ENCODE measurements at regions not wholly inside any gene's neighbourhood (a gene's known extent, or its start where the extent isn't known, plus 50 kb on each side); places are given as distances from the start of the nearest gene placed in this dataset.

- TF ChIP-seq CTCF (IDR thresholded peaks at IDR 0.05): no peak
- TF ChIP-seq POLR2A (IDR thresholded peaks at IDR 0.05): no peak
Measured at GRCh38 chr7:25557930-25558329, 329.6 kb upstream of the NPVF start.
